Activated CD4-positive, CD25-positive, alpha-beta regulatory T cell treated with anti-CD3 and anti-CD28 coated beads, Interleukin-2, amount 50 U/mL, for 16 hours (primary cell): ENCODE measurements at regions not wholly inside any gene's neighbourhood (a gene's known extent, or its start where the extent isn't known, plus 50 kb on each side); places are given as distances from the start of the nearest gene placed in this dataset.

Experiments used
- DNase-seq: peaks from one replicate; pipeline ENCODE4 v3.0.0-alpha.2; 2020; ENCODE audit warnings: low read depth, low spot score

GRCh38 chr5:159453209-159453608, 122.9 kb upstream of the IL12B start:
- no peak for DNase-seq

- DNase-seq, result no peak
These were observed 126.0 kb upstream of the IL12B start for GRCh38 chr5:159456261-159456660.

- DNase-seq, result peak; percentile 26
These were observed 126.6 kb upstream of the IL12B start for GRCh38 chr5:159456722-159457465.

GRCh38 chr5:159458217-159458711, 128.0 kb upstream of the IL12B start:
- no peak for DNase-seq

- no peak for DNase-seq
These were observed 128.9 kb upstream of the IL12B start for GRCh38 chr5:159459132-159459627.

DNA sequence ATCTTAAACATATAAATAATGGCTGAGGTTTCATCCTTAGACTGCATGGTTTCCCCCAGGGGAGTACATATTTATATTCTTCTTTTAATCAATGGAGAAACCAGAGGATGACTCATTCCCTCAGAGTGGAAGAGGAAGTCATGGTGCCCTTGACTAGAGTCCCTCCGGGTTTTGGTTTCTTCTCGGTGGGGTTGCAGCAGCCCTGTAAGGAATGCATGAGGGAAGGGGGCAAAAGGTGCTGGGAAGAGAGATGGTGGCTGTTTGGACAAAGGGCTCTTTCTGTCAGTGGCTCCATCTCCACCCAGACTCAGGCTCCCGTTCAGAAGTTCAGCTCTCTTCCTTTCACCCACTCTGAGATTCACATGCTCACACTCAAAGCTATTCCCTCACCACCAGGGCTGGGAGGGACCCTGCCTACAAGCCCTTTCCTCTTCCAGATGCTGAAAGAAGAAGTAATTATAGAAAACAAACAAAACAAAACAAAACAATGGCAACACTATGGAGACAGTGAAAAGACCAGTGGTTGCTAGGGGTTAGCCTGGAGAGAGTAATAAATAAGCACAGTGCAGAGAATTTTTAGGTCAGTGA, 129.8 kb upstream of the IL12B start:
- DNase-seq, result no peak

- no peak for DNase-seq
These were observed 133.5 kb upstream of the IL12B start for GRCh38 chr5:159463590-159464321.

DNA sequence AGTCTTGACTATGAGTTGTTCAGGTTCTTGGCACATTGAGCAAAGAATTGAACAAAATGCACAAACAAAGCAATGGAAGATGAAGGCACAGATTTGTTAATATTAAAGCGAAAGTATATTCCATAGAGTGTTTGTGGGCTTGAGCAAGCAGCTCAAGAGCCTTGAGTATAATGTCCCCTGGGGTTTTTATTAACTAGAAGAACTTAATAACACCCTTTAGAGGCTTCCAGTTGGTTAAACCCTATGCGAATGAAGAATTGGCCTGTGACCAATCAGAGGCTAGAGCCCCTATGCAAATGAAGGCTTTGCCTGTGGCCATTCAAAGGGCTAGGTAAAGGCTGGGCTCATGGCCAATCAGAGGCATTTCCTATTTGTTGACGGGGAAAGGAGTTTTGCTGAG, 135.3 kb upstream of the IL12B start:
- no peak for DNase-seq

- no peak for DNase-seq
These were observed 137.4 kb upstream of the IL12B start for GRCh38 chr5:159467666-159468065.

- no peak for DNase-seq
These were observed 139.4 kb upstream of the IL12B start for GRCh38 chr5:159469496-159470372.

GRCh38 chr5:159471904-159472303, 141.6 kb upstream of the IL12B start:
- DNase-seq, result no peak

DNA sequence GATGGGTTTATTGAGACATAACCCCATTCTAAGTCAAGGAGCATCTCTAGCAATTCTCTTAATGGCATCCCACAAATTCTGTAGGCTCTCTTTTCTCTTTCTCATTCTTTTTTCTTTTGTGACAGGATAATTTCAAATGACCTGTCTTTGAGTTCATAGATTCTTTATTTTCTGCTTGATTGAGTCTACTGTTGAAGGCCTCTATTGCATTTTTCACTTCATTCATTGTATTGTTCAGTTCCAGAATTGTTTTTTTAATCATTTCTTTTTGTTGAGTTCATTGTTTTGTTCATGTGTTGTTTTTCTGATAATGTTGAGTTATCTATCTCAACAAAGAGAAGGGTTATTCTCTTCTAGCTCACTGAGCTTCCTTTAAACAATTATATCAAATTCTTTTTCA, 144.7 kb upstream of the IL12B start:
- no peak for DNase-seq

- no peak for DNase-seq
These were observed 148.7 kb upstream of the IL12B start for GRCh38 chr5:159478950-159479349.

- no peak for DNase-seq
These were observed 150.6 kb upstream of the IL12B start for GRCh38 chr5:159480849-159481248.

- DNase-seq, result no peak
These were observed 151.5 kb upstream of the IL12B start for GRCh38 chr5:159481751-159482150.

GRCh38 chr5:159486836-159487235, 156.5 kb upstream of the IL12B start:
- DNase-seq, result no peak

- DNase-seq, result no peak
These were observed 158.2 kb upstream of the IL12B start for GRCh38 chr5:159488516-159488915.

GRCh38 chr5:159489779-159490178, 159.5 kb upstream of the IL12B start:
- DNase-seq, result no peak

DNA sequence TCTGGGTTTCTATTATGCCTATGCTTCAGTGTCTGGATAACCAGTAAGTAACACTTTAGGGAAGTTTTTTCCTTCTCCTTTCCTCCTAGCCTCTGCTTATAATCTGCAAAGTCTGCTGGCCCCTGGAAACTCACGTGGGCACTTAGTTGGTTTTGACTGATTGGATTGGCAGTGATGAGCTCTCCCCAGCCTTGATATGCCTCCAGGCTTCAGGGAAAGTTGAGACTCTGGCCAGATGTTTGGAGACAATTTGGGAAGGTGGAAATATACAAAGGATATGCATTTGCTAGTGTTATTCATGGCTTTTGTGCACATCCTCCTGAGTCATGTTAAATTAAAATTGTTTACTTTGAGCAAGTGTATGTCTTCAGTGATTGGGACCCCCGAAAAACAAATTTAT, 160.2 kb upstream of the IL12B start:
- no peak for DNase-seq

- no peak for DNase-seq
These were observed 163.4 kb upstream of the IL12B start for GRCh38 chr5:159493696-159494095.

GRCh38 chr5:159496773-159497172, 166.5 kb upstream of the IL12B start:
- no peak for DNase-seq

DNA sequence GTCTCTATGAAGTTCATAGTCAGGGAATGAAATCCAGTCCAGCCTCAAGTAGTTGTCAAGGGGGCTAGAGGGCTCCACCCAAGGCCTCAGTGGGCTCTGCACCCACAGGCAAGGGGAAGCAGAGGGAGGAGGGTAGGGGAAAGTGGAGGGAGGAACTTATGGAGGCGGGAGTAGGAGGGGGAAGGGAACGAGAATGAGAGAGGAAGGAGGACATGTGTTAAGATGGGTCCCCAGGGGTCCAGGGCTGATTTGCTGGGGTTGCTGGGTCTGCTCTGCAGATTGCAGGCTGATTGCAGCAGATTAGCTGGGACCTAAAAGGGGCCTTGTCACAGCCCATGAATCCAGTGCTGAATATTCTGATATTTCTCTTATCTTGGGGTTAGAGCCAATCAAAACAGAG, 166.9 kb upstream of the IL12B start:
- no peak for DNase-seq
